ENCODE measurements at regions not wholly inside any gene's neighbourhood (a gene's known extent, or its start where the extent isn't known, plus 50 kb on each side); places are given as distances from the start of the nearest gene placed in this dataset.

DNA sequence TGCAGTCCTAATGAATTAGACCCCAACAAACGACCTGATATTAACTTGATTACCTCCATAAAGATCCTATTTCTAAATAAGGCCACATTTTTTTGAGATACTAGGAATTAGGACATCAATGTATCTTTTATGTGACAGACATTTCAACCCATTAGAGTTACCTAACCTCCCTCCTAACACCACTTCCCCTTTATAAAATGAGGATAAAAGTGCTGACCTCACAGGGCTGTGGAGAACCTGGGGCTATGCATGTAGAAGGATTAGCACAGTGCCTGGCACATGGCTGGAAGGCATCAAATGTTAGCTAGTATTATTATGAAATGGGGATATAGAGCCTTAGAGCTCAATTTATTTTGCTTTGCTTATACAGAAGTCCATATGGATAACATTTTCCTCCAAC, 53.5 kb upstream of the LRRN1 start:
- no peak for DNase-seq

DNA sequence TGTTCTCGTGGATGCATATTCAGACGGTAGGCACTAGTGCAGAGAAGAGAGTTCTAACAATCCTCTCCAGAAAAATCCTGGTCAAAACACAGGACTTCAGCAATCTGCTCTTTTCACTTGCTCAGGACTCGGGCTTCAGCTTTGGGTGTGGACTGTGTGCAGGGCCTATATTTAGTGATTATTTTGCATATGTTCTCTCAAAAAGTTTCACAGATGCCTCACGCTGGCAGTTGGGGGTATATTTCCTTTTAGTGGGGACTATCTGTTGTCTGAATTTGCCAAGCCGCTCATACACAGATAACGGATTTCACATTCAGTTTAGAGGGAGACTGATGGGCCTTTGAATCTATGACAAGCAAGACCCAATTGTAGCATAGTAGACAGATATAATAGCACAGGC, 54.4 kb upstream of the LRRN1 start:
- no peak for DNase-seq

DNA sequence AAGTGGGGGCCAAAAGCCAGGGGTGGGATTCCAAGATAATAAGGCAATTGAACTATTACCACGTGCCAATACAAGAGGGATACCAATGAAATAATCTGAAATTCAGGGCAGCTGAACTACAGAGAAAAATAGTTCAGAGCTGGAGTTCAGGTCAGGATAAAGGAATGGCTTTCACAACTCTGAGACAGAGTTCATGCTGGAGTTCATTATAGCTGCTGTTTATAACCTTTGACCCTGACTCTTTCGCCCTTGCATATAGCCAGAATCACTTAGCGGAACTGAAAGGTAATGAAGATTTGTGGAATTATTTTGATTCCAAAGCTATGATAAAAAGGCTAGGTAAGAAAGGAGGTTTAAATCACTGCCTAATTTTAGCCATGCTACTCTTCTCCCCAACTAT, 55.5 kb upstream of the LRRN1 start:
- no peak for DNase-seq

DNA sequence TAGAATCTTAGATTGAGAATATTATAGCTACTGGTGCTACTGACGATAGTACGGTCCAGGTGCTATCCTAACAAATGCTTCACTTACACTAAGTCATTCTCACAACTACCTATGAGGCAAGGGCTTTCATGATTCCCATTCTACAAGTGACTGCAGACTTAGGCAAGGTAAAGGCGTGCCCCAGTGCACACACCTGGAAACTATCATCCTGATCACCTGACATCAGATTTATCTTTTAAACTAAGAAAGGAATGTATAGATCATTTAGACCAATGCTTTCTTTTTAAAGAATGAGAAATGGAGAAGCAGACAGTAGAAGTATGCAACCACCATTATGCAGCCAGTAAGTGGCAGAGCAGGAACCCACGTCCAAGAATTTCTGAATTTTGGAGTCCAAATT, 59.2 kb upstream of the LRRN1 start:
- no peak for DNase-seq

DNA sequence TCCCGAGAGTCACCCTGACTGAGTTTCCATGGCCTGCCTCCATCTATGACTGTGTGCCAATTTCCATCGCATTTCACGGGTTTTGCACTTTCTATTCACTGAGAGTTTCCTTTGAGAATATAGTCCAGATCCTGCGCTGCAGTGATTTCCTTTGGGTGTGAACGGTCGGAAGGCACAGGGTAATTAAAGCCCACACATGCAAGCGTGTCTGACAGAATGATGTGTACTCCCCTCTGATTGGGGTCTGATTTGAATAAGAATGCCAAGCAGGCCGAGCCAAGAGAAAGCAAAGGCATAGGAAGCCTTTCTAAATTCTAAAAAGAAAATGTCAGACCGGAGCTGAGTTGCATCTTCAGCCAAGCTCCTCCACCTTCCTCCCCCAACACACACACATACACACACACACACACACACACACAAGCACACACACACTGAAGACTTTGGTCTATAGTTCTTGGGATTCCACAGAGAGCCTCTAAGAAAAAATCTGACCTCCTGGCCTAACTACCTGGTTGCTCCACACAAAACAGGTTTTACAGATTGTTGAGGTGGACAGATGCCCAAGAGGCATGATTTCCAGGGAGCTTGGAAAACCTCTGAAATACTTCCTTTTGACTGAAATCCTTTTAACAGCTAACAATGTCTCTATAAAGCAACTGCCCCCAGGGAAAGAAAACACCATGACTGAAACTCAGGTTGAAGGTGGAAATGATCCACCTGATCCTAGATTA, 59.7 kb upstream of the LRRN1 start:
- no peak for DNase-seq

DNA sequence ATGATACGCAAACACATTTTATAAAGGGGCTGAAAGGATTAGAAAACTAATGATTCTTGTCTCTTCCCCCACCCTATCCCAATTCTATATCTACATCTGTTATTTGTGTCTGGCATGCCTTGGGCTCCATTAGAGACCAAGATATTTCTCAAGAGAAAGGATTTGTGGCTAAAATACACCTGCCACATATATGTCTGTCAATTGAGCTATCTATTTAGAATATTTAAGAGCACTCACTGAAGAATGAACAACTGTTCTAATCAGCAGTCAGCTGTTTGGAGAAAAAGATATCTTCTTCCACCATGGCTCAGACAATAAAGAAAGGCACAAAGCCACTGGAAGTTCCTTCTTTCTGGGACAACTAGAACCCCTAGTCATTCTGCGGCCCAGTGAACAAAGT, 61.7 kb upstream of the LRRN1 start:
- no peak for DNase-seq

DNA sequence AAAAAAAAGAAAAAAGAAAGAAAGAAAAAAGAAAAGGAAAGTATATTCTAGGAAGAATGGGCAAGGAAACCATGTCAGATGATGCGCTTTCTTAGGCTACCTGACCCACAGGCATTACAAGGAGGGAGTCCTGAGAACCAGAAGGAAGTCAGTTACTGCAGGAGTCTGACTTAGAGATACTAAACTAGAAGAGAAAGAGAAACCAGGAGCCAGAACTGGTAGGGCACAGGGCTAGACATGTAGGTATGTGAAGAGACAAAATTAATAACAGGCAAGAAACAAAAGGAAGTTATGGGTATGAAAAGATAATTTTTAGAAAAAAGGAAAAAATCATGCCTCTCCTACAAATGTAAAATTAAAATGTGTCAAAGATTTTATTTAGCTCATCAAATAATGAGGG, 63.3 kb upstream of the LRRN1 start:
- no peak for DNase-seq

DNA sequence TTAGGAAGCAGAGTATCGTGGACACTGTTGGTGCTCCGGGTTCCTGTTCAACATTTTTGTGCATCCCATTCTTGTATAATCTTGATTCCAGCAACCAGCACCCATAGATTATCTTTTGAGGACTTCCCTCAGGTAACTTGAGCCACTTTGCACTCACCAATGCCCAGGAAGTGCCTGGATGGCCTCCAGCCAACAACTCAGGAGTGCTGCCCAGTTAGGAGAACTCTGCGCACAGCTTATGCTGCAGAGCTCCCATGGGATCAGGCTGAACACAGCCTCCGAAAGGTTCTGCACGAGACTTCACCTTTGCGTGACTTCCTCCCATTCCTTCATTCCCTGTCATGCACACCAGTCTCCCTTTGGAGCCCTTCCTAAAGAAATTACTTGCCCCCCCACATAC, 64.3 kb upstream of the LRRN1 start:
- no peak for DNase-seq

DNA sequence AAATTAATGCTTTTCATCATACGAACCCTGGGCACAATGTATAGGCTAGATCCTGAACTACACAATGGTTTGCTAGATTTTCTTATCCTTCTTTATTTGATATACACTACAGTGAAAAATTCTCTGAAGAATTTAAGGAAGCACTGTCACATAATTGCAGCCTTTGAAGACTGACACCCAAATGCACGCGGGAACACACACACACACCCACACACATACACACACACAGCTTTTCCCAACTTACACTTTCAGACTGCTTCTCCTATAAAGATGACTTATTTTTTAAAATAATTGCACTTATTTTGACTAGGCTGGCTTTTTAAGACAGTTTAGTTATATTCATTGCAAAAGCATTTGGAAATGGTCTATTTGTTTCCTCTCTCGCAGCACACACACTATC, 70.0 kb upstream of the LRRN1 start:
- DNase-seq, result no peak

DNA sequence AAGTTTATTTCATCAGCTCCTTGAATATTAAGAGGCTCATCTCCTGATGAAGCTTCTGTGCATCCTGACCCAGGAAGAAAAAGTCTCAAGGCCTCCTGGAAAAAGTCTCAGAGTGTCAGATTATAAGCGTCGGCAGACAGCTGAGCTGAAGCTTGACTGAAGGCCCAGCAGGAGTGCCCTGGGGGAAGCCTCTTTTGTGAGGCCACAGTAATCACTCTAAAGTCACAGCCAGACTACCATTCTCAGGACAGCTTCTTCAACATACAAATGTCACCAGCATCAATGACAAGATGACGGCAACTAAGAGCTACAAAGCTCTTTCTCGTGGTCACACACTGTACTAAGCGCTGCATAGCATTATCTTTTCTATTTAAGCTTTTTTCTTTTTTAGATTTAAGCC, 72.7 kb upstream of the LRRN1 start:
- no peak for DNase-seq

DNA sequence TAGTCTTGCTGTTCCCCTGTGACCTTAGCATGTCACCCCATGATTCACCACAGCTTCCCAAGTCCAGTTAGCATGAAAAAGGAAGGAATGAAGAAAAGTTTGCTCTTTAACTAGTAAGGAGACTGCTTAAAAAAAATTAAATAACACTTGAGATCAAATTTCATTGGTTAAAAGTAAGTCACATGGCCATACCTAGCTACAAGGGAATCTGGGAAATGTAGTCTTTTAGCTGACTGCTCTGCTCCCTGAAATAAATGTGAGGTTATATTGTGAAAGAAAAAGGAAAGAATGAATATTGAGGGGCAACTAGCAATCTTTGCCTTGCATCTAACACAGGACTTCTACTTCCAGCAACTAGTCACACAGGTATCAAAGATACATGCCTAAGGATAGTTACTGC, 84.7 kb upstream of the LRRN1 start:
- peak; percentile 1 for DNase-seq

DNA sequence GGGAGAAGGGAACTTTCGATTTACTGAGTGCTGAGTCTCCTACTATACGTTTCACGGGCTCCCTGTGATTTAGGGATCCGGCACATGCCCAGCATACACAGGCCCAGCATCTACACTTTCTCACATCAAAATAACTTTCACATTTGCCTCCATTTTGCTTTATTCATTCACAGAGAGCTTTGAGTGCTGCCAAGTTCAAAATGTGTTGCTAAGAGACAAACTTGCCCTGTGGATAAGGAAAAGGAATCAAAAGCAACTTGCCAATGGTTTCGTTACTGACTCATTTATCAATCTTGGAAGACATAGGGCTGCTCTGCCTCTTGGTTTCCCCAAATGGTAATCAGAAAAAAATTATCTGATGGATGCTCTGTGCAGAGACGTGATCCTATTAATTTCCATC, 86.3 kb upstream of the LRRN1 start:
- no peak for DNase-seq

DNA sequence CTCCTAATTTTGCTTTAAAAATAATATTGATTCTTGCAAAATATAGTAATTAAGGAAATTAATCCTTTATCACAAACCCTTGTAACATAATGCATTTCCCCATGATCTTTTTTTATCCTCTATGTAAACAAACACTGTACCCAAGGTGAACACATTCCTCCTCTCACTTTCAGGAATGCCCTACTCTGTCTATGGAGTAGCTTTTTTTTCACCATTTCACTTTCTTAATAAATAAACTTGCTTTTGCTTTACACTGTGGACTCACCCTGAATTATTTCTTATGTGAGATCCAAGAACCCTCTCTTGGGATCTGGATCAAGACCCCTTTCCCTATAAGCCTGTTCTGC, 90.5 kb upstream of the LRRN1 start:
- no peak for DNase-seq

DNA sequence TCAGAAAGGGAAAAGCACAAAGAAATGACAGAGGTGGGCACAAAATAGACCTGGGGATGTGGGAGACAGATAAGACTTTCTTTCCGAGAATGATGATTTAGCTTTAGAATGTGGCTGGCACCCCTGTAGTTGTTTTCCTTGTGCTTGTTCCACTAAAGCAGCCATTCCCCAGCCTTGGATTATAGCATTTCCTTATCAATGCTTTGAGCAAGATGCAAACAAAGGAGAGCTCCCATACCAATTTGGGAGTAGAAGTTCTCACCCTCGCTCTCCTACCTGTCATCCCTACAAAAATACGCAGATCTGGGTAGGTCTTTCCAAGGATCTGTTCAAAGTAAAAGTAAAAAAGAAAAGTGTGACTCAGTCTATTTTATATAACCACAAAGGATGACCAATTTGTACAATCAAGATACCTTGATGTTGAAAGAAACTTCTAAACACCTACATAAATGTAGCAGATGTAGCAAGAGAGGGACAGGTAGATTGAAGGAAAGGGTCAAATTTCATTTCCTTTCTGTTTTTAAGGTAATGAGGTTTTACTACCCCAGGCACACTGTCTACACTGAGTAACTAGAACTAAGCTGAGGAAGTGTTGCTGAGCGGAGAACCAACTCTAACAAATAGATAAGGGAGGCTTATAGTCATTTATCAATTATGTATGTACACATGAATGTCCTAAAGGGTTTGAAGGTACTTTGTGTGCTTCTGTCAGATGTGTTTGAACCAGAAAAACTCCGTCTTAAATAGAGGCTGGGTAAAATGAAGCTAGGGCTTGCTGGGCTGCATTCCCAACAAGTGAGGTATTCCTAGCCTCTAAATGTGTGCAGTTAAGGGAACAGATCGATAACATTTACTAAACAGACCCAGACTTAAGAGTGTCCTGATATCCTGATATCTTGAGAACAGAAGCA, 91.1 kb upstream of the LRRN1 start:
- DNase-seq, result no peak

DNA sequence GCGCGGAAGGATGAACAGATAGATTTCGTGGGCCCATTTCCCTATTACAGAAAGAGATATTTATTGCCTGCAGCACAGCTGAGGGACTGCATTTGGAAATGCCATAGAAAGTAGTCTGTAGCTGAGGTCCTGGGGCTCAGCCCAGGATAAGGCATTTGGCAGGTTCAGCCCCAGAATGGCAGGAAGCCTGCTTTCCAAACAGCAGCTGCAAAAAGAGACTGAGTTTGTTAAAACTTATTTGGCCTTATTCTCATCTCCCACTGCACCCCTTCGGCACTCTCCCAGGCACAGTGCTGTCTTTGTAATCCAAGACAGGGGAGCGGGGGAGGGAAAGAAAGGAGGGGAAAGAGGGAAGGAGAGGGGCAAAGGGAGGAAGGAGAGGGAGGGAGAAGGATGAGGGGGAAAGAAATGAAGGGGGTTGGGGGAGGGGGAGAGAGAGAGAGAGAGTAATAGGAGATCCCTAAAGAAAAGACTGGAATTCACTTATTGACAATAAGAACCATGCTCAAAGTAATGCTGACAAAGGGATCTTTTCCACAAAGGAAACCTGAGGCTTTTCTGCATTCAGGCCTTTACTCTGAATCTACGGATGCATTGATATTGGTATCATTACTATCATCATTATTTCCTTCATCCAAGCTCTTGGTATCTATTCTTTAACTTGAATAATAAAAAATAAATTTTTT, 94.0 kb upstream of the LRRN1 start:
- no peak for DNase-seq

DNA sequence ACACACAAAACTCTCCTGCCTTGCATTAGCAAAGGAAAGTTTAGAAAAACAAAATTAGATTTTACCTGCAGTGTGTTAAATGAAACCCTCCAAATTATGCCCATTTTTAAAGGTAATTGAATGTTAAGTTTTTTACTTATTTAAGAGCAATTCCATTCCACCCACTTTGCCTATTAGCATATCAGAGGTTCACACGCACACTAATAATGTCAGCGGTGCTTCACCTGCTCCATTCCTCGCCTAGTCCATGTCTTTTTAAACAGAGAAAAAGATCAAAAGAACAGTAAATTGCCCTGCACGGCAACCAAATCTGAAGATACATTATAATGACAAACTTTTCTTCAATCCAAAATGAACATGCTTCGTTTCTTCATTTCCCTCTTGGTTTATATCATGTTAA, 97.3 kb upstream of the LRRN1 start:
- no peak for DNase-seq

DNA sequence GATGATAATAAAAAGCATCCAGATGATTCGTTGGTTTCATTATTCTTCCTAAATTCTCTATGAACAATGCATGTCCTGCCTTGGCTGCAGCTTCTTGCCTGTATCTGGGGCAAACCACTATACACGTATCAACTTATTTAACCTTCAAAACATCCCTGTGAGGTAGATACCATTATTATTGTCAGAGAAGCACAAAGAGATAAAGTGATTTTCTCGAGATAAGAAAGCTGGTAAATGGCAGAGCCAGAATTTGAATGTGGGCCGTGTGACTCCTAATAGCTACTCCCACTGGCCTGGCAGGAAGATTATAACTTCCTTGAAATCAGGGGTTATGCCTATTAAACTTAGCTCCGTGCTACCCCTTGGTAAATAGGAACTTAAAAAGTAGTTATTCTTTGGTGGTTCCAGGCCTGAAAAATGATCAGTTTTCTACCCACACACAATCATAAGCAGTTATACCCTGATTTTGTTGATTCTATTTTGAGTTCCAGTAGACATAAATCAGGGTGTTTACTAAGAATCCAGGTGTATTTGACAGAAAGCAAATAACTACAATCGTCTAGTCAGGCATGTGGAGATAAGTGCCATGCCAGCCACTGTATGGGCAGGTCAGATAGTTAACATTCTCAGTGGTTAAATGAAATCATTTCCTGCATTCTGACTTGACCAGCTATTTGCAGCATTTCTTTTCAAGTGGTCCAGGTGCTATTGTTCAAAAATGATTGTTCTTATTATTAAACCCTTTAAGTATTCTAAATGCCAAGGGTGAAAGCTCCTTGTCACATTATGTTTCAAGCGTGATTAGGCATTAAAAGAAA, 99.2 kb upstream of the LRRN1 start:
- peak; percentile 60 for DNase-seq

DNA sequence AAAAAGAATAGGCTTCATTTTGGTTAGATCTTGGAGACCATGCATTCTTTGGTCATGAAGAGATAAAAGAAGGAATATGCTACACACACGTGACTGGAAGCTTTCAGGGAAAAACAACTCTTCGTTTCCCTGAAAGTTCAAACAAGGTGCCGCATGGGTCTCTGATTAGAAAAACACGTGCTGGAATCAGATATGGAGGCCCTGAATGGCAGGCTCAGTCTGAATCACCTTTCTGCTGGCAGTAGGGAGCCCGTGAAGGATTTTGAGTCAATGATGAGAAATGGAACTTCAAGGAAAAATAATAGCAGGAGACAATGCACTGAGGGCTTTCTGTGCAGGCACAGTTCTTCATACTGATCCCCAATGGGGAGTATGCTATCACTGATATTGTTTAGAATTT, 99.8 kb upstream of the LRRN1 start:
- no peak for DNase-seq

DNA sequence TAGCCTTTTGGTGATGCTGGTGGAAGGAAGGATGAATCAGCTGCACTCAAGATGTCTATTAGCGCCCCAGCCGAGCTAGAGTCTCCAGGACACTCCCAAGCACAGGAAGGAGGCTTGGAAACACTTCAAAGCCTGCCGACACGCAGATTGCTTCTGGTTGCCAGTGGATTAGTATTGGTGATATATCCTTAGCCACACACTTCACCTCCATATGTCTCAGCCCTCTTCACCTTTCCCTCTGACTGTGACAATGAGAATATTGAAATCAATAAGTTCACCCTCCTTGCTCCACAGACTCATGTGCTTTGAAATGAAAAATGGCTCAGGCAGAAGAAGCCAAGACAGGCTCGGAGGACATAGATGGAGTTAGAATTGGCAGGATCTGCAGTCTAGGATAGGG, 102.9 kb upstream of the LRRN1 start:
- no peak for DNase-seq

DNA sequence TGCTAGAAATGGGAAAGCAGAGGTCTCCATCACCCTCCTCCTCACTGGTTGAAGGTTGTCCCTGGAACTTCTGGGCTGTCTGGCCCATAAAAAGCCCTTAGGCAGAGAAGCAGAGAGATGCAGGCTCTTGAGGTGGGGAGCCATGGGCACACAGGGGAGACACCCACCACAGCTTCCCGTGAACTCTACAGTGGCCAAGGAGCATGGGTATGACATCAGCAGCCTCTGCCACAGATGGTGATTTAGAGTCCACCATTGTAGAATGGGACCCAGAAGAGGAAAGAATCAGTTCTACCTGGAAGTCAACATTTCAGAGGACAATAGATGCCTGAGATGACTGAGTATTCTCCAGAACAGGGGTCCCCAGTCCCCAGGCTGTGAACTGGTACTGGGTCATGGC, 105.6 kb upstream of the LRRN1 start:
- no peak for DNase-seq

DNA sequence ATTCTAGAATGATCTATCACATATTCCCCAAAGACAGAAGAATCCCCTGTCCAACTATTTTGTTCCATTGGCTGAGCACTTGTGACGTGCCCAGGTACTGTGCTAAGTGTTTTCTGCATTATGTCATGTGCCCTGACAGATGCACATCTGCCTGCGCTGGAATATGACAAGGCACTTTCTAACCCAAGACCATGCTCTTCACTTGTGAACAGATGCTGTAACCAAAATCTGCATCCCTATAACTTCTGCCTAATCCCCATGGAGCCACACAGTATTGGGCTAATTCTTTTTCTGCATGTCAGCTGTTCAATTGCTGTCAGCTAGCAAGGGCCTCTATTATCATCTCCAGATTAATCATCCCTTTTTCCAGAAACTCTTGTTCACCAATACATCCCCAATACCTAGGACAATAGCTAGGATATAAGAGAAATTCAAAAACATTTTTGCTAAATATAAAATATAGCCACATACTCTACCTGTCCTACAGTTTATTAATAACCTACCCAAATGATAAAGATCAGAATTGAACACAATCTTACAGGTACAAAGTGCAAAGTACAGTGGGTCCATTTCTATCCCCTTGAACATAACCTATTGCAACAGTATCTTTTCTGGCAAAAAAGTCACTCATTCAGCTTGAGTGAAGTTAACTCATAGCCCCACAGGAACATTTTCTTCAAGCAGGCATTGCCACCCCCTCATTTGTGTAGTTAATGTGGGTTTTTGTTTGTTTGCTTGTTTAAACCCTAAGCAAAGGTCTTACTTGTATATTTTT, 109.4 kb upstream of the LRRN1 start:
- DNase-seq, result no peak

DNA sequence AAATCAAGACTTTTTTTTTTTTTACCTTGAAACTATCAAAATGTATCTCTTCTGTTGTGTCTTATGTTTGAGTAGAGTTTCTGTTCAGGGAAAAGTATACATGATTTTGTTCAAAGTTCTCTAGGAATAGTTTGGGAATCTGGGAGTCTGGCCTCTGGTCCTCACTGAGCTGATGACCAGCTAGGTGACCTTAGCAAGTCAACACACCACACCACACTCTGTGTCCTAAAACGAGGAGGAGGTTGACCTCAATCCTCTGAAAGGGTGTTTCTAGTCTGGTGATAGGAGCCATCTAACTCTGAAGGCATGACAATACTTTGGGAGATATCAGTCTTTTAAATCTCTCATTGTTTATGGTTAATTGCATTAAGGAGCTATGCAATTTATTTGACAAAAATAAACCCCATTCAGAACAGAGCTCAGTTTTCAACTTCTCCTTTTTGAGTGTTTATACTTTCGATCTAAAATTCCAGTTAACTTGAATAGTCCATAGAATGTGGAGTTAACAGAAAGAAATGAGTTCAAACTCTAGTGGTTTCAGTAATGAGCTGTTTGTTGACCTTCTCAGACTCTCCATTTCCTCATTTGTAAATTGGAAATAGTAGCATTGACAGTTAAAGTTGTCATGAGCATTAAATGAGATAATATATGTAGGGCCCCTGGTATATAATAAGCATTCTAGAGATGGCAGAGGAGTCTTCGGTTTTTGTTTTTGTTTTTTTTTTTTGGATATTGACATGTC, 112.2 kb upstream of the LRRN1 start:
- DNase-seq, result no peak

Measured in DMS53 (cell line).